Suprapubic skin (tissue), 4 donors: ENCODE measurements at regions not wholly inside any gene's neighbourhood (a gene's known extent, or its start where the extent isn't known, plus 50 kb on each side); places are given as distances from the start of the nearest gene placed in this dataset.

Experiments
- CTCF ChIP-seq, 2 donors: fragments of 200-600 bp in 1 of 2; fragments of 450-650 bp in 1 of 2; sonication (generic) in 1 of 2; IDR thresholded peaks; one replicate each; pipeline ENCODE4 v1.5.1; 2016 to 2019; ENCODE audit warnings: antibody characterized with exemption in 2 of 2, mild to moderate bottlenecking in 1 of 2, moderate library complexity in 1 of 2
- EP300 ChIP-seq: sonication (generic); formaldehyde crosslinking; IDR thresholded peaks from one replicate; pipeline ENCODE4 v1.6.1; 2017; ENCODE audit warnings: antibody characterized with exemption
- POLR2A ChIP-seq, 2 donors: fragments of 450-650 bp; IDR thresholded peaks; one replicate each; pipeline ENCODE4 v1.6.1; 2017; ENCODE audit warnings: antibody characterized with exemption in 2 of 2, mild to moderate bottlenecking in 2 of 2, moderate library complexity in 2 of 2
- POLR2AphosphoS5 ChIP-seq, 3 donors: sonication (generic); formaldehyde crosslinking; IDR thresholded peaks; one replicate each; pipeline ENCODE4 v1.6.1; 2017; ENCODE audit warnings: antibody characterized with exemption in 3 of 3

- TF ChIP-seq POLR2AphosphoS5 (IDR thresholded peaks at IDR 0.05) = no peak
- no peak for TF ChIP-seq CTCF (IDR thresholded peaks at IDR 0.05)
- TF ChIP-seq POLR2A (IDR thresholded peaks at IDR 0.05) = no peak
- no peak for TF ChIP-seq EP300
These were observed 242.9 kb upstream of the MEOX2 start for GRCh38 chr7:15929411-15929810.
